HG02938 (cell line): ENCODE measurements at regions not wholly inside any gene's neighbourhood (a gene's known extent, or its start where the extent isn't known, plus 50 kb on each side); places are given as distances from the start of the nearest gene placed in this dataset.
"Not testable (repeated sequence)": the region's sequence is repeated elsewhere in the genome, so short reads cannot be mapped to it uniquely, and the experiment has no call there.

ENCODE experiments used
- ATAC-seq: cut with Tn5 transposase; IDR thresholded peaks from one replicate; pipeline ENCODE4 v1.9.1; 2021; ENCODE audit warnings: mild to moderate bottlenecking, moderate library complexity; ENCODE audit not compliant: unreplicated experiment

DNA sequence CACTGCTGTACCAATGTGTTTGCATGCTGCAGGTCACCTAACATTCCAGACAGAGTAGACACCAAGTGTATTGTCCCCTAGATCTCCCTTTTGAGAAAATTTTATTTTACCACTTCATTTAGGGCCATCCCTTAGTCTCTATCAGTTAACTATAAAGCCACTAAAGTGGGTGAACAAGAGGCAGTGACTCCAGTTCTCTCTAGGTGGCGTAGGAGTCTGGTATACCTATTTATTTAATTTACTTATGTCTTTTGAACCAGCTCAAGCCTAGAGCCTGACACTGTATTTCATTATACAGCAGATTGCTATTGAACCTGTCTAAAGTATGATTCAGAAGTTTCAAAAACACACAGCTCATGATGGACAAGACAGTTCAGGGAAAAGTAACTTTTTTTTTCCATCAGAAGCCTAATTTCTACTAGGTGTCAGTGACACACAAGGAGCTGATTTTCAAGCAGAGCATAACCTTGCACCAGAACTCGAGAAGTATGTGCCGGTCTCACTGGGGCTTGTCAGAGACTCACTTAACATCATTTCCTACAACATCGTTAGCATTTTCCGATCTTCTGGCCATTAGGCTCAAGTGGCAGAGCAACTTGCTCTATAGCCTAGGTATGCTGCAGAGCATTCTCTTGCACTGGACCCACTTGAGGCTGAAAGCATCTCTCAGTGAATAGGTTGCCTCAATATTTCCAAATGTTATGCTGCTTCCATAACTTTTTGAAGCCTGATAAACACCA, 175.4 kb downstream of the CDC14C start:
- no peak for ATAC-seq

DNA sequence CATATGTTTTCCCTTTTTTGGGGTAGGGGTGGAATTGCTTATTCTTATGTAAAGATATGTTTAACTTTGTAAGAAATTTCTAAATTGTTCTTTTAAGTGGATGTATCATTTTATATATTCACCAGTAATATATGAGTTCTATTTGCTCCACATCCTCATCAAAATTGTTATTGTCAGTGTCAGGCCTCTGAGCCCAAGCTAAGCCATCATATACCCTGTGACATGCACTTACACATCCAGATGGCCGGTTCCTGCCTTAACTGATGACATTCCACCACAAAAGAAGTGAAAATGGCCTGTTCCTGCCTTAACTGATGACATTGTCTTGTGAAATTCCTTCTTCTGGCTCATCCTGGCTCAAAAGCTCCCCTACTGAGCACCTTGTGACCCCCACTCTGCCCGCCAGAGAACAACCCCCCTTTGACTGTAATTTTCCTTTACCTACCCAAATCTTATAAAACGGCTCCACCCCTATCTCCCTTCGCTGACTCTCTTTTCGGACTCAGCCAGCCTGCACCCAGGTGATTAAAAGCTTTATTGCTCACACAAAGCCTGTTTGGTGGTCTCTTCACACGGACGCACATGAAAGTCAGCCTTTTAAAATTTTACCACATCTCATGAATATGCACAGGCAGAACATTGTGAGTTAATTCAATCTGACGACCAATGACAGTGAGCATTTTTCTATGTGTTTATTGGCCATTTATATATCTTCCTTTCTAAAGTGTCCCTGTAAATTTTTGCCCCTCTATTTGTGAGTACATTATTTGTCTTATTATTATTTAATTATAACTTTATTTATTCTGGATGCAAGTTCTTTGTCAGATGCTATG, 176.8 kb downstream of the CDC14C start:
- not testable (repeated sequence) for ATAC-seq

DNA sequence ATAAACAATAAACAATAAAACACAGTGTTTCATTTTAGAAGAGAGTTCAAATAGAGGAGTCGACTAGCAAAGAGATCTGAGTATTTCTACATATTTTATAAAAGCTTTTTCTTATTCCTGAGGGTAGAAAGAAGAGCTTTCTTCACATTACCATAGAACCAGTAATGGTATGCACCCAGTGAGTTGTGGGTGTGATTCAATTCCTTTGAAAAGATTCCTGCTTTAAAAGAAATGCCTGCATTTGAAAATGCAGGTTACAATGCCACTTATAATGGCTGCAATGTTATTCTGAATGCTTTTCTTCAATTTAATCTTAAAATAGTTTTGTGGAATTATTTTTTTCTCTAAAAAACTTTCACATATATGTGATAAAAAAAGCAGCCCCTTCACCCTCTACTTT, 178.1 kb downstream of the CDC14C start:
- no peak for ATAC-seq

DNA sequence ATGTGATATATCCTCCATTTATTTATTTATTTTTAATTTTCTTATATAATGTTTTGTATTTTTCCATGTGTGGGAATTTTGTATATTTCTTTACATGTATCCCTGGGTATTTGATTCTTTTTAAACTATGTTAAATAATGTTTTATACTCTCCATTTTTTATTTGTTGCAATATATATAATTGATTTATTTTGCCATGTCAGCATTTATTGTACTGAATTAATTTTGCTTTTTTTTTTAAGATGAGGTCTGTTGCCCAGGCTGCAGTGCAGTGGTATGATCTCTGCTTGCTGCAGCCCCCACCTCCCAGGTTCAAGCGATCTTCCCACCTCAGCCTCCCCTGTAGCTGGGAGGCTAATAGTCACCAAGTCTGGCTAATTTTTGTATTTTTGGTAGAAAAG, 187.4 kb downstream of the CDC14C start:
- no peak for ATAC-seq

DNA sequence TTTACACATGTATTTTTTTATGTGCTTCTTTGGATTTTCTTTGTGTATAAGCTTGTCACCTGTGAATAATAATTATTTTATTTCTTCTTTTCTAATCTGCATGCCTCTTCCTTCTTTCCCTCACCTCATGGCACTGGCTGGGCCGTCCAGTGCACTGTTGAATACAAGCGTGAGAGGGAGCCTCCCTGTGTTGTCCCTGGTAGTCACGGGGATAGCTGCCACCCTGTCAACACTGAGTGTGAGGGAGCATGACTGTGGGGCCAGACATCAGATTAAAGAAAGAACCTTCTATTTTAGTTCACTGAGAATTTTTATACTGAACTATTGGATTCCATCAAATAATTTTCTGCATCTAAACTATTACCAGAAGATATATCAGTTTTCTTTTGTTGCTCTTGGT, 187.9 kb downstream of the CDC14C start:
- no peak for ATAC-seq

DNA sequence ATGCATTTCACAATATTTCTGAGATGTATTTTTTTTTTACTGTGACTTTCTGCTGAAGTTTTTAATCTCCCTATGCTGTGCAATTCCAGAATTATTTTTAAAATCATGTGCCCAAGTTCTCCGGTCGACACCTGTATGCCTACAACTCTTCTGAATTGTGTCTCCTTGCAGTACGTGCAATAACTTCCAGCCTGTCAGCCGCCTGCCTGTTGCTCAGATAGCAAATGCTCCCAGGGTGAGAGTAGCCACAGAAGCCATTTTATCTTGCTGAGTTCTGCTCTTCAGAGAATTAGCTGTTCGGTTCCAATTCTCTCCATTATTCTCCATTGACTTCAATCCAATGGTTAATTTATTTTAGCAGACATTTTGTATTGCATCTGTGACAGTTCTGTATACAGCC, 188.3 kb downstream of the CDC14C start:
- ATAC-seq, result no peak

DNA sequence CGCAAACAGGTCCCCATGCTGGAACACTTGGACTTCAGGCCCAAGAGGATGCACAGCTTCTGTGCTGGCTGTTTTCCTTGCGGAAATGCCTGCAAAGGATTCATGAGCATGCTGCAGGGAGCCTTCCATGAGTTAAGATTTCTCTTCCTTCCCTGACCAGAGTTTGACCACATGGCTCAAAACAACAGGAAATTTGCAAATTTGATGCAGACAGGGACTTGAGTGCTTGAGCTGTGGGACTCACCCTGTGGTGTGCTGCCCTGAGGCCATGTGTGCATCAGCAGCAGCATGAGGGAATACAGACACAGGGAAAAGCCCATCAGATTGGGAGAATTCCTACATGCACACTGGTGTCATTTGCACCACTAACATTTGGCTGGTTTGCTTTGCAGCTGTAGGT, 195.4 kb downstream of the CDC14C start:
- ATAC-seq, result no peak

DNA sequence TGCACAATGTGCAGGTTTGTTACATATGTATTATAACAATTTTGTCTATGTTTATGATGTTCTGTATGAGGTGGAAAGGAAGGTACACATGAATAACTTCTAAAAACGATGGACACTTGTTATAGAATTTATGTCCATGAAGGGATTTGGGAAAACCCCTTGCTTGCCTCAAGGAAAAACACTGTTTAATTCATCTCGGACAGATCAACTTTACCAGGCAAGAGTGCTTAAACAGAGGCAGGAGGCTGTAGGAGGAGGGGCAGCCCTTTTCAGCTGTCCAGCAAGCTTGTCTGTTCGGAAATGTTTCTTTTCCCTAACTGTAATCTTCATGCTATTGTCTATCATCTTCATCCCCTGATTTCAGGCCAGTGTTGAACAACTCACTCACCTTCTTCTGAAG, 200.9 kb downstream of the CDC14C start:
- no peak for ATAC-seq

DNA sequence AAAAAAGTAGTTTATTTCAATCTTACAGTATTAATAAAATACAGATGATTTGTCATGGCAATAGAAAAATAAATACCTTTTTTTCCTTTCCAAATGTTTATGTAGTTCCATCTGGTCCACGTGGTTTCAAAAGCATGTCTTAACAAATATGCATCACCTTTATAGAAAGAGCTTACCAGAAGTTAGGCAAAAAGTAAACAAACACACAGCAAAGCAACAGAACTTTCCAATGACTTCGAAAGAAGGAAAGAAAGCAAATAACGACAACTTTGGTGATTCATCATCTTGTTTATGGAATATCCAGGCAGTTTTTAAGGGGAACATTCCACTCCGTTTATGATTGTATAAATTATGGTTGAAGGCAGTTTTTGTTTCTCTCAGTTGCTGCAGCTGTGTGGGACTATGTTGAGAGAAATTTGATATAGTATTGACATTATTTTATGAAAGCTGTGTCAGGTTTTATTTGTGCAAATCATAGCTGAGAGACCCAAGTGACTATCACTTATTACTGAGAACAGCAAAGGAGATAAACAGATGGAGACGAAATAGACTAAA, 203.1 kb downstream of the CDC14C start:
- no peak for ATAC-seq

DNA sequence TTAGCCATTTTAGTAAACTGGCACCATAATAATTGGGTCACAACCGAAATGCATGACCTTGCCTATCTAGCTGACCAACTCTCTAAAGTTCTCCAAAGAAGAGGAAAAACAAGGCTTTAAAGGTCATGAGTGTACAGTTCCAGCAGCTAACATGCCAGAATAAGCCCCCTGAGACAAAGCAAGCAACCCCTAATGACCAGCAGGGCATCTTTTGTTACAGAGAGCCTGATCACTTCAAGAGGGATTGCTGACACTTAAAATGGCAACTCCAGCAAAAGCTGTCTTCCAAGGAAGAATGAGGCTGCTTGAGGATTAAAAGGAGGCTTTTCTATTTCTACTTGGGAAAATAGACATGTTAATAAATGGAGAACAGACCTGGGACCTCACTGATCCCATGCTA, 213.6 kb downstream of the CDC14C start:
- ATAC-seq, result no peak

DNA sequence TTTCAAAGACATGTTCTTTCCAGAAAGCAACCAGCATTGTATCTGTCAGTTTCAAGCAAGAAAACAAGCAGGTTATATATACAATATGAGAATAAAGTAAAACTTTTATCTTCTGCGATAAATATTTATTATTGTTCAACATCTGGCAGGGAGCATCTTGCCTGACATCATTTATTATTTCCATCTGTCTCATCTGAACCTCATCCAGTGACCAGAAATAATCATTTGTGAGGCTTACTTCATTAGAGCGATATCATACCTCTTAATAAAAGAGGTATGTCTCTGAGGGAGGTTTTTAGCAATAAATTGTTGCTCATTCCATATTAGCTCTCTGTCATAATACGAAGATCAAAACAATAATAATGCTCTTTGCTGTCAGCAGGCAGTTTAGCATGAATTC, 226.1 kb downstream of the CDC14C start:
- ATAC-seq, result no peak

DNA sequence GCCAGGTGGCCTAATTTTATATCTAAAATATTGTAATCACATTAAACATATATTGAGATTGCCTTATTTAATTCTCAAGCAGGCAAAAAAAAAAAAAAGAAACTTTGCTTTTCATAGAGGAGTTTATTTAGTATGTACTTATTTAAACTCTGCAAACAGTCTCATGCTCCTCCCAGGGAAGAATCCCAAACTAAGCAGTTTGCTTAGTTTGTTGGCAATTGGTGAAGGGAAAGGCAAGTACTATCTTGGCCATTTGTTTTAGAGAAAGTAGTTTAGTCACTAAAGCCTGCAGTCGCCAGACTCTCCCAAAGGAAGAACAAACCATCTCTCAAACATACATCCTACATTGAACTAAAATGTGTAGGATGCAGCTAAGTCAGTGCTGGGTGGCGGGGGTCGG, 226.8 kb downstream of the CDC14C start:
- ATAC-seq, result no peak

DNA sequence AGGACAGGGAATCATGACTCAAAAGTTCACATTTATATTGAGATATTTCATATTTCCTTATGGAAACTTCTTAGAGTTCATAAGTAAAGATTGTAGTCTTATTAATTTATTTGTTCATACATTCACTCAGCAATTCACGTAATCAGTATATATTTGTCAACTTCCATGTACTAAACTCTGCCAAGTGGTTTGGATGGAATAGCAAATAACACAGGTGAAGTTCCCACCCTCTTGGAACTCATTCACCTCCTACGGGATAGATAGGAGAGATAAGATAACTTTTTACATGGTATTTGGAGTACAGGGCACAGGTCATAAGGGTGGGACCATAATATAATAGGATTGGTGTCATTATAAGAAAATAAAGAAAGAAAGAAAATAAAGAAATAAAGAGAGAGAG, 234.0 kb downstream of the CDC14C start:
- ATAC-seq, result no peak

DNA sequence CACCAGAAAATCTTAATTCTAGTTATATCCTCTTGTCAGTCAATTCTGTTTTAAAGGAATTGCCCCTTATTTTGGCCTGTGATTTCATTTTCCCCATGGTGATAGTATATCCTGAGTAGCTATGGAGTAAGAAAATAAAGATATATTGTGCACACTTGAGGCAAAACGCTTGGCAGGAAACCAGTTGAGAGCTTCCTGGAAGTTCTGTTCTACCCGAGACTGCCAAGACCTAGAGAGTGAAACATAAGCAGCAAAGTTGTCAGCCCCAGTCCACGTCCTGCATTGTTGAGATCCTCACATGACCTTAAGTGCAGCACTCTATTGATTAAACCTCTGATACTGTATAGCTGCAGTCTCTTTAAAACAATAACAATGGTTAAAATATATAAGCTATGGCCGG, 235.2 kb downstream of the CDC14C start:
- no peak for ATAC-seq

DNA sequence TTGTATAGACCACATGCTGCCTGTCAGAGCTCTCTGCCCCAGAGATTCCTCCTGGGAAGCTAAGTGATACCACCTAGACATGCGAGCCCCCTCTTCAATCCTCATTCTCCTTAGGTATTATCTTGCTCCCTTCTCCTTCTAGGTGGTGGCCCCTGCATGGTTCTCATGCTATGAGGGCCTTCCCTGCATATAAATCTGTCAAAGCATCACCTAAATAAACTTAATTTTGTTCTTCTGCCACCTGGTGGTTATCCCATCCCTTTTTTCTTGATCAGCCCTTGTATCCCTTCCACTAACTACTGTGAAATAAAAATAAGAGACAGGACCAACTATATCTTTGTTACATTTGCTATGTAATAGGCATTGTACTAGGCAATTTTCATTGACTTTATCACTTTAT, 242.1 kb downstream of the CDC14C start:
- ATAC-seq, result no peak

DNA sequence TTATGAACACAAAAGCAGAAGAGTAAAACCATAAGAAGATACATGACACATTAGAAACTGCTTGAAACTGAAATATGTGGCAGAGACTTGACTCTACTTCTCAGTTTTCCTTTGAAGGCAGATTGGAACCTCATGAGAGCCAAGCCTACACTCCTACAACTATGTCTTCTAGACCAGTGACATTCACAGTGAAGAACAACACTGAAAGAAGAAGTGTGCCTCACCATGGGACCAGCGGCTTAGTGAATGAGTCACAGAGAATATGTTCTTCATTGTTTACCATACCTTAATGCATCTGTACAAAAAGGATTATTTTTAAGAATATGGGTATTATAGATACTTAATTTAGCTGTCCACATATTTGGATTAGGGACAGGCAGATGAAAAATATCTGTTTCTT, 248.3 kb downstream of the CDC14C start:
- no peak for ATAC-seq

DNA sequence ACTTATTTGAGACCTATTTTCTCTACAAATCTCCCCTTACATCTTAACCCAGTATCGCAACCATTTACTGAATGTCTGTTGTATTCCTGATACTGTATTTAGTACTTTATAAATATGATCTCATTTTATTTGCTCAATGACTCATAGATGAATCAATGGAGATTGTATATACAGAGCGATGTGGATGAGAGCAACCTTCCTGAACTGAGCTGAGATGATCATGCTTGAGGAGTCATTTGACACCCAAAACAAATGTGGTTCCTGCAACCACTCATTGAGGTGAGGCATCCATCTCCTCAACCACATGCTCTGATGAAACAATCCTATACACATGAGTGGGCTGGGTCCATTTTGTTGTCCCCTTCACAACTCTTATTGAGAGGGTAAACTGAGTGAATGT, 250.0 kb downstream of the CDC14C start:
- ATAC-seq, result no peak

DNA sequence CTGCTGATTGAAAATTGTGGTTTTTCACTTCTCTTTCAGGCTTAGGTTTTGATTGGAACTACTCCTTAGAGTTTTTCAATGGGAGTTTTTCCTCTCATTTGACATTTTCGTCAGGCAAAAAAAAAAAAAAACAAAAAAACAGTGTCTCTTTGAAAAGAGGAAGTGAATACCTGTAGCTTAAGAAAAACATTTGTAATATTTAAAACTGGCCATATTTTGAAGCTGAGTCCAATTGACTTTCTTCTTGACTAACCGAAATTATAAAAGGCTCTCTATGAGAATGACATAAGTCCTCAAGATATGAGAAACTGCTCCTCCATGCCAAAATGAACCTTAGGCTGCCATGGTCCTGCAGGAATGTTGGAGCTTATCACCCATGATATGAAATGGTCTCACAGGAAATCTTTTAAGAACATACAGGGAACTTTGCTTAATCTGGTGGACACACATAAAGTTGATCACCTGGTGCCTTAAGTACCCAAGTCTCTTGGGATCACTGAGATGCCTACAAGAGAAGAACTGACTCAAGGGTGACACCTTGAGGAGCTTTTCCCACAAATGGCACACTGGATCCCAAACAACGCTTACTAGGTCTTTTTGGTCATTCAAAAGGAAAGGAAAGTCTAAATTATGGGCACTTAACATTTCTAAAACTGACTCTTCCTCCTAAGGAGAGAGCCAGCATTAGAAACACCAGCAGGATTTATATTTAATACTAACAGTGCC, 263.4 kb downstream of the CDC14C start:
- no peak for ATAC-seq

DNA sequence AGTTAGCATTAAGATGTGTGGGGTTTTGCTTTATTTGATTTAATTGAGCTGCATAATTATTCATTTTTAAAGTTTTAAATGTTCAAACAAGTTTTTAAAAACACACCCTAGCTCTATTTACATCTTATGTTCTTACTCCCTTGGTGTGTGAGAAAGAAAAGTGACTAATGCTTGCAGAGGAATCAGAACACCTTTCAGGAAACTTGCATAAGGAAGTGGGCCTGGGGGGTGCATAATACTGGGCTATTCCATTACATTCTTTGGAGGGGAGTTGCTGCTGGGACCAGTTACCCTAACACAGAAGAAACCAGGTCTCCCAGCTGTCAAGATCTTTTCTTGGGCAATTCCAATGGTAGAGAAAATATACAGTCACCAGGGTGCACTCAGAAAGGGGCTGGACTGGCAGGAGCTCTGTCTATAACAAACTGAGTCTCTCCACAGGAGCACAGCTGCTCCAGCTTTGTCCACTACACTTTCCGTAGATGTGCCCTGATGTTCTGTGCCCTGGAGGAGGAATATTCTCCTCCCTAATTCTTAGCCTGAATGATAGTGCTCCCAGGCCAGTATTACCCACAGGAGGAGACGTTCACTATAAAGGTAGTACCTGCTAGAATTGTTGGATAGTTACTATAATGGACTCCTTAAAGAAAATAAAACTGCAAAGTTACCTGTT, 304.2 kb downstream of the CDC14C start:
- no peak for ATAC-seq

DNA sequence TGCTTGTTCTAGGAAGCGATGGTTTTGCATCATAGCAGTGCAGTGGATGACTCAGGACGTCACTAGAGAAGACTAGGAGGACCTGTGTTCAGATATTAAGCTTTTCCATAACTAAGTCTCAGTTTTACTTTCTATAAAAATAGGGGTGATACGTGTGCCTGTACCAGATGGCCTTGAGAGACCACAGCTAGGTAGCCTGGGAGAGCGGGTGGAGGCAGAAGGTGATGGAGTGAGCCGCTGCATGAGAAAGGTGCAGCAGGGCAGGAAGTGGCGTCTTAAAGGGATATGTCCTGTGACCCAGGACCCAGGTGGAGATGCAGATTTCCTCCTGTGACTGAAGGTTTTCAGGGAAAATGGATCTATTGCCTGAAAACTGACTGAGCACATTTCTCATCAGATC, 304.9 kb downstream of the CDC14C start:
- ATAC-seq, result no peak

DNA sequence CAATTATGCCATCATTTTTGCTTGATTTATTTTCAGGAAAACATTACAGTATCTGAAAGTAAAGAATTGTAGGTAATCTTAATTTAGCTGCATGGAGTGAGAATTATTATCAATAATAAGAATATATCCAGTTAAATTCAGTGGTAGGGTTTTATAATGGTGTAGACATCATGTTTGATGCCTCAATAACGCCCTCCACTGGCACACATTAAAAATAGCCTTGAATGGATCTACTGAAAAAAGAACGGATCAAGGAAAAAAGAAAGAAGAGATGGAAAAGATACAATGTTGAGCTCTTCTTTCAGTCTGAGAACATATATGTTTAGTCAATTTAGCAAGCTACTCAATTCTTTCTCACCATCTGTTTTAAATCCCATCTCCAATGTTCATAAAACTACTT, 319.2 kb downstream of the CDC14C start:
- ATAC-seq, result no peak
